ENCODE measurements at regions not wholly inside any gene's neighbourhood (a gene's known extent, or its start where the extent isn't known, plus 50 kb on each side); places are given as distances from the start of the nearest gene placed in this dataset.
"Not testable (repeated sequence)": the region's sequence is repeated elsewhere in the genome, so short reads cannot be mapped to it uniquely, and the experiment has no call there.

- H3K4me1 ChIP-seq = no peaks in the 10 kb centered on the region
- intact Hi-C loops (cut with DNase I) = no loop called here
- H3K27me3 ChIP-seq = no peaks in the 10 kb centered on the region
- H3K4me3 ChIP-seq = no peak overlapping the region
- WGBS, 2 donors = 93 to 96% methylated on average over 5 to 7 of the region's 7 CpGs
- DNase-seq = no peak
- no peak for TF ChIP-seq POLR2A (IDR thresholded peaks at IDR 0.05)
- TF ChIP-seq, protein P1, sequence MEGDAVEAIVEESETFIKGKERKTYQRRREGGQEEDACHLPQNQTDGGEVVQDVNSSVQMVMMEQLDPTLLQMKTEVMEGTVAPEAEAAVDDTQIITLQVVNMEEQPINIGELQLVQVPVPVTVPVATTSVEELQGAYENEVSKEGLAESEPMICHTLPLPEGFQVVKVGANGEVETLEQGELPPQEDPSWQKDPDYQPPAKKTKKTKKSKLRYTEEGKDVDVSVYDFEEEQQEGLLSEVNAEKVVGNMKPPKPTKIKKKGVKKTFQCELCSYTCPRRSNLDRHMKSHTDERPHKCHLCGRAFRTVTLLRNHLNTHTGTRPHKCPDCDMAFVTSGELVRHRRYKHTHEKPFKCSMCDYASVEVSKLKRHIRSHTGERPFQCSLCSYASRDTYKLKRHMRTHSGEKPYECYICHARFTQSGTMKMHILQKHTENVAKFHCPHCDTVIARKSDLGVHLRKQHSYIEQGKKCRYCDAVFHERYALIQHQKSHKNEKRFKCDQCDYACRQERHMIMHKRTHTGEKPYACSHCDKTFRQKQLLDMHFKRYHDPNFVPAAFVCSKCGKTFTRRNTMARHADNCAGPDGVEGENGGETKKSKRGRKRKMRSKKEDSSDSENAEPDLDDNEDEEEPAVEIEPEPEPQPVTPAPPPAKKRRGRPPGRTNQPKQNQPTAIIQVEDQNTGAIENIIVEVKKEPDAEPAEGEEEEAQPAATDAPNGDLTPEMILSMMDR (IDR thresholded peaks at IDR 0.05) = no peak
- no peak overlapping the region for H3K27ac ChIP-seq
- no peaks in the 10 kb centered on the region for H3K36me3 ChIP-seq
- peaks cover 0 to 13% (median 0%) of the 10 kb centered on the region in 3 donors for H3K9me3 ChIP-seq
Measured at GRCh38 chr2:234352270-234352669, 144.6 kb downstream of the ARL4C start.

- H3K27me3 ChIP-seq; DNase-seq; H3K4me3 ChIP-seq; H3K4me1 ChIP-seq; intact Hi-C loops (cut with DNase I); H3K36me3 ChIP-seq; H3K27ac ChIP-seq: not testable (repeated sequence)
- peaks cover 0 to 13% (median 0%) of the 10 kb centered on the region in 3 donors for H3K9me3 ChIP-seq
- 88 to 92% methylated on average over 7 to 8 of the region's 10 CpGs for WGBS, 2 donors
Measured at GRCh38 chr2:234351866-234352265, 145.0 kb downstream of the ARL4C start.

DNA sequence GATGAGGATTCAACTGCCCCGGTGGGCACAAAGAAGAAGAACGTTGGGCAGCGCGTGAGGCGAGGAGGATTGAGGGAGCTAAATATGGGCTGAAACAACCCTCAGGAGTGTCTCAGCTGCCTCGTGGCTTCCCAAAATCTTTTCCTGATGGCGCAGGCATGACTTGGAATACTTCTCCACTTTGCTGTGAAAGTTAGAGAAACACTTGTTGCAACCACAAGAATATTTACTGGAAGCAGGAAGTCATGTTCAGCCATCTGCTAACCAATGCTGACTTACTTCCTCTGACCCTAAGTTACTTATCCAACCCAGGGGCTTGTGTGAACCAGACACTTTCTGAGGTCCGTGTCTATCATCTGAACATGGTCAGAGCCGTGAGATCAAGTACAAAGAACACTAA, 148.8 kb downstream of the ARL4C start:
- H3K27me3 ChIP-seq = no peaks in the 10 kb centered on the region
- H3K9me3 ChIP-seq = peaks cover 0 to 10% (median 0%) of the 10 kb centered on the region in 3 donors
- WGBS, 2 donors = 79 to 87% methylated on average over 8 to 9 of the region's 9 CpGs
- H3K4me1 ChIP-seq = no peaks in the 10 kb centered on the region
- H3K4me3 ChIP-seq = no peak overlapping the region
- no peak overlapping the region for H3K27ac ChIP-seq
- no peak for DNase-seq
- no peaks in the 10 kb centered on the region for H3K36me3 ChIP-seq
- TF ChIP-seq POLR2A (IDR thresholded peaks at IDR 0.05) = no peak
- intact Hi-C loops (cut with DNase I) = no loop called here

DNA sequence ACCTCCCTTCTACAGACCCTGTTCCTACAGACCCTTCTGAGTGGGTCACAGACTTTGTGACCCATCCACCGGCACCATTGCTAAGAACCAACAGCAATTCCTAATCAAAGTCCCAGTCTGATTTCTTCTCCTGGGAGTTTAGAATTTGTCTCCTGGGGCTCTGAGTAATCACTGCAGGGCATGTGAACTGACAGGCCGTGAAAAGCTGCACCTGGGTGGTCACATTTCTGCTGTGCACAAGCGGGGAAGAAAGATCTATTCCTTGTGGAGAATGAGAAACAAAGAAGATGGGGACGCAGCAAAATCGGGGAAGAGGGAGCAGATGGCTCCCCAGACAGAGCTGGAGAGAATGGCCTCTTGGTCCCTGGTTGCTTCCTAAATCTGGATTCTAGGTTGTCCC, 151.0 kb downstream of the ARL4C start:
- intact Hi-C loops (cut with DNase I) = no loop called here

DNA sequence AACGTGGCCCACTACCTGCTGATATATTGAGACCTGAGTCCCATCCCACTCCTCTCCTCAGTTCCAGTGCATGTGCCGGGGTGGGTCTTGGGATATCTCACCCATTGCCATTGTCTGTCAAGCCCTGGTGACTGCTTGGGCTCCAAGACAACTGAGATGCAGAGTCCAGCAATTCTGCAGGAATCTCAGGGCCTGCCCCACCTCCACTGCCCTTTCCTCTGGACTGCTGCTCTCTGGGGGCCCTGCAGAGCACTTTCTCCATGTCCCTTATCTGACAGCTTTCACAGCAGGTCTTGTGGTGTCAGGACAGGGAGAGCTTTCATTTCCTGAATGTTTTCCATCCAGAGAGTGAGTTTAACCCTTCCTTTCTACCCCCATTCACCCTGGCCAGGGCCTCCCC, 152.9 kb downstream of the ARL4C start:
- Histone ChIP-seq H3K27ac (no peak overlapping the region), H3K4me1 (no peaks in the 10 kb centered on the region), H3K9me3 (no peaks in the 10 kb centered on the region), H3K27me3 (no peaks in the 10 kb centered on the region), H3K36me3 (no peaks in the 10 kb centered on the region), H3K4me3 (no peak overlapping the region)
- no peak for DNase-seq
- TF ChIP-seq POLR2A (IDR thresholded peaks at IDR 0.05) = no peak
- intact Hi-C loops (cut with DNase I) = no loop called here
- WGBS, 2 donors = 63 to 93% methylated on average over 2 of the region's 2 CpGs

More for the DNA sequence above, 151.0 kb downstream of the ARL4C start:
- no peaks in the 10 kb centered on the region for H3K4me1 ChIP-seq
- TF ChIP-seq, protein P1 (IDR thresholded peaks at IDR 0.05) = no peak
- TF ChIP-seq POLR2A (IDR thresholded peaks at IDR 0.05) = no peak
- WGBS, 2 donors = 81 to 92% methylated on average over 5 of the region's 5 CpGs
- H3K27ac ChIP-seq = no peak overlapping the region
- no peak for DNase-seq
- no peak overlapping the region for H3K4me3 ChIP-seq
- no peaks in the 10 kb centered on the region for H3K27me3 ChIP-seq
- no peaks in the 10 kb centered on the region for H3K36me3 ChIP-seq
- no peaks in the 10 kb centered on the region for H3K9me3 ChIP-seq

DNA sequence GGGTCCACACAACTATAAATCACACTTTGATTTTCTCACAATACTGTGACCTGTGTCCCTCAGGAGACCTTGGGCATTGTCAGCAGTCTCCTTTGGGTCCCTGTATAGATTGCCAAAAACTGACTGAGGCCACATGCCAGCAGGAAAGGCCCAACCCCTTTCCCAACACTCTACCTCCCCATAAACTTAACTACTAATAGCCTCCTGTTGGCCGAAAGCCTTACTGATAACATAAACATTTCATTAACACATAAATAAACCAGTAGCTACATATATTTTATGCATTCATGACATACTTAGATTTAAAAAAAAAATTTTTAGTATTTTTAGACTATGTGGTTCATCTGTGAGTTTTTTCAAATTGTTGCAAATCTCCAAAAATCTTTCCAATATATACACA, 153.5 kb downstream of the ARL4C start:
- H3K36me3 ChIP-seq = no peaks in the 10 kb centered on the region
- no peaks in the 10 kb centered on the region for H3K9me3 ChIP-seq
- no peak for TF ChIP-seq POLR2A (IDR thresholded peaks at IDR 0.05)
- TF ChIP-seq, protein P1 (IDR thresholded peaks at IDR 0.05) = no peak
- H3K4me1 ChIP-seq = no peaks in the 10 kb centered on the region
- intact Hi-C loops (cut with DNase I) = no loop called here
- H3K27me3 ChIP-seq = no peaks in the 10 kb centered on the region
- H3K27ac ChIP-seq = no peak overlapping the region
- WGBS, 2 donors = 64 to 78% methylated on average over 1 of the region's 1 CpG
- DNase-seq = no peak
- H3K4me3 ChIP-seq = no peak overlapping the region

- no peaks in the 10 kb centered on the region for H3K9me3 ChIP-seq
- no peak overlapping the region for H3K27ac ChIP-seq
- H3K4me1 ChIP-seq = peaks cover 0 to 2% (median 0%) of the 10 kb centered on the region in 3 donors
- DNase-seq = no peak
- TF ChIP-seq, protein P1 (IDR thresholded peaks at IDR 0.05) = no peak
- TF ChIP-seq POLR2A (IDR thresholded peaks at IDR 0.05) = no peak
- no peak overlapping the region for H3K4me3 ChIP-seq
- H3K27me3 ChIP-seq = no peaks in the 10 kb centered on the region
- intact Hi-C loops (cut with DNase I) = no loop called here
- 91 to 96% methylated on average over 10 to 11 of the region's 11 CpGs for WGBS, 2 donors
- H3K36me3 ChIP-seq = no peaks in the 10 kb centered on the region
Measured at GRCh38 chr2:234341306-234341985, 155.4 kb downstream of the ARL4C start.
